Putamen (tissue), 1 donor: ENCODE measurements at regions not wholly inside any gene's neighbourhood (a gene's known extent, or its start where the extent isn't known, plus 50 kb on each side); places are given as distances from the start of the nearest gene placed in this dataset.
"Not testable (repeated sequence)": the region's sequence is repeated elsewhere in the genome, so short reads cannot be mapped to it uniquely, and the experiment has no call there.

Experiments
- DNase-seq: peaks from one replicate; pipeline ENCODE4 v3.0.0-alpha.2; 2016; ENCODE audit warnings: low spot score

DNA sequence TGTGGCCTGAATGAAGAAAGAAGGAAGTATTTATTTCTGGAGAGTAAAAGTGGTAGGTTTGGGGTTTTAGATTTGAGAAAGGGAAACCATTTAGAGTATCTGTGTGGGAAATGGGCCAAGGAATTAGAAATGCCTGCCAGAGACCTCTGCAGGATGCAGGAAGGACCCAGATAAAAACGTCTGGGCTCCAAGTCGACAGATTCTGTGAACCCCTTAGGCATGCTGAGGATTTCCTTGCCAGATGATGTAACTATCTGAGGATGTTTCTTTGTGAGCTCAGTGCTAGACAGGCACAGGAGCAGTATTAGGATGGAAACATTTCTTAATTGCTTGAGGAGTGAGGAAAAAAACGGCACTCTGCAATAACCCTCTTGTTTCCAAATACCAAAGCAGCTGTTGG is 251.8 kb upstream of the DMRT1 start:
- DNase-seq, result no peak

DNA sequence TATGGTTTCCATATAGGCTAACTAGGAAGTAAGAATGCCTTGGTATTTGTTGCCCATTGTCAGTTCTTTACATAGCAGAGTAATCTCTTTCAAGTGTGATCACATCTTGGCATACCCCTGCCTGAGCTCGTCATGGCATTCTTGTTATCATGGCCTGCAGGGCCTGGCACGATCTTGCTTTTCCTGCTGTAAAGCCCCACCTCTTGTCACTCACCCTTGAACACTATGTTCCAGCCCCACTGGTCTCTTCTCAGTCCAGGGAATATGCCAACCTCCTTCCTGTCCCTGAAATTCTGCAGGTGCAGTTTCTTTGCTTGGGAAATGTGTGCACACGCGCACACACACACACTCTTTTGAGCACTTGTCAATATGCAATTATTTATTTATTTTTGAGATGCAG is 250.2 kb upstream of the DMRT1 start:
- no peak for DNase-seq

DNA sequence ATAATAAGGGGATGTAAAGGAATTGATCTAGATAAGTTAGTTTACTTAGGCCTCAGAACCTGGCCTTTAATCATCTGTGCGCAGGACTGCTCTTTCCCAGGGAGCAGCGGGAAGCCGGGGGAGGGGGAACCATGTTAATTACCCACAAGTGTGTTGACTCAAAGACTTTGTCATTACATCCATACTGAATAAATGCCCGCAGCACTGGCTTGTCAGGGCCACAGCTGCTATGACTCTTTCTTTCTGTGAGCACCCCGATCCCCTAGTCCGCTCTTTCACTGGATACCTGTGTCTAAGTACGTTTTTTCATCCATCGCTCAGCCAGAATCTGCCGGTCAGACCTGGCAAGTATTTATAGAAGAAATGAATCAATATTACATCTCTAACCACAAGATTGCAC is 249.3 kb upstream of the DMRT1 start:
- no peak for DNase-seq

DNA sequence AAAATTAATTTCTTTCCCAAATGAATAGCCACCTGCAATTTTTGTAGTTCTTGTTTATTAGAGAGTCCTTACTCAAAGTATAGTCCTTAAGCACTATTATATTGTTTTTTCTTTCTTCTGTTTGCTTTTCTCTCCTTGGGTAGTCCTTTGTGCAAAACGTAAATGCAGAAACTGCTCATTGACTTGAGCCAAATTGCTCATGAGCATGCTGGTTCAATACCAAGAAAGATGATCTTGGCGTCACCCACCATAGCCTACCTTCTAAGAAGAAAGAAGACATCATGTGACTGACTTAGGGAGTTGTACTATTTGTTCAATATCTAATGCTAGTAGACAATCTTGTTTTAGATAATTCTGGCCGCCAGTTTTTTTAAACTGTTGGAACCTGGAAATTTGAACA is 248.8 kb upstream of the DMRT1 start:
- DNase-seq, result no peak

DNA sequence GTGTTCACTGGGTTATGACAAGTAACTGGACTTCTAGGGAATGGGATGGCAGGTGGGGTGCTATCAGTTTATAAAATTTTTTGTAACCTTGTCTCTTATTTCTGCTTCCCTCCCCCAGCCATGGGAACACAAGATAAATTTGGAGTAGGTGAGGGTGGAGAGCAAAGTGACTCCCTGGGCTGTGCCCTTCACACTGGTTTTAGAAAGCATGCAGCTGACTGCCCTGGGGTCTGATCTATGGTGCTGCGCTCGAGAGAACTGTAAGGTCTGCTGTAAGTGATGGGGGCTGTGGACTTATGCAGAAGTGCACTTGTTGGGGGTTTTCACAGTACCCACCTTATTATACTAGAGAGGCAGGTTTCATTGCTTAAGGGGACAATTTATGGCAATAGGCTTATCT is 247.7 kb upstream of the DMRT1 start:
- no peak for DNase-seq

DNA sequence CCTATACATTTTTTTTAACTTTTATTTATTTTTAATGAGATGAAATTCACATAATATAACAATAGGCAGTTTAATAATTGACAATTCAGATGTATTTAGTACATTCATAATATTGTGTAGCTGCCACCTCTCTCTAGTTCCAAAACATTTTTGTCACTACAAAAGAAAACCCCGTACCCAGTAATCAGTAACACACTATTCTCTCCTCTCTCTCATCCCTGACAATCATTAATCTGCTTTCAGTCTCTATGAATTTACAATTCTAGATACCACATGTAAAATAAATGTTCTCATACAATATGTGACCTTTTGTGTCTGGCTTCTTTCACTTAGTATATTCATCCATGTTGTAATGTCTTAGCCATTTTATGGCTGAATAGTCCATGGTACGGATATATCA is 244.8 kb upstream of the DMRT1 start:
- no peak for DNase-seq

DNA sequence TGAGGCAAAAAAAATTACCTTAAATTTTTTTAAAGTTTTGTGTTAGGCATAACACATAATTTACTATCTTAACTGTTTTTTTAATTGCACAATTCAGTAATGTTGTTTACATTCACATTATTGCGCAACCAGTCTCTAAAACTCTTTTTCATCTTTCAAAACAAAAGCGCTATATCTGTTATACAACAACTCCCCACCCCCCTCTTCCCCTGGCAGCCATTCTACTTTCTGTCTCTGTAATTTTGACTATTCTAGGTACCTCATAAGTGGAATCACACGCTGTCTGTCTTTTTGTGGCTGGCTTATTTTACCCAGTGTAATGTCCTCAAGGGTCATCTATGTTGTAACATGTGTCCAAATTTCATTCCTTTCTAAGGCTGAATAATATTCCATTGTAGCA is 241.5 kb upstream of the DMRT1 start:
- no peak for DNase-seq

DNA sequence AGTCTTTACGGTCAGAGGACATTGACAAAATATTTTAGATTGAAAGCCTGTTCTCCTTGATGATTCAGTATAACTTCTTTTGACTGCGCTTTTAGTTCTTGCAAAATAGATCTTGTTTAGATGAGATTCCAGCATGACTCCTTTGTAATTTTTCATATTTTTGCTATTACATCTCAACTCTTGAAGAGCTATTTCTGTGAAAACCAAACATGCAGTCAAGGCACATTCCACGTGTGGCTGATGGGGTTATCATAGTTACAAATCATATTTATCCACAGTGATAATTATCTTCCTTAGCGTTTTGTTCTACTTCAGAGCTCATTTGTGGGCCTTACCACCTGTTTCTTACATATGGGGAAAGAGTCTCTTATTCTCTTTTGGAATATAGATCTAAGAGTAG is 238.8 kb upstream of the DMRT1 start:
- DNase-seq, result no peak

DNA sequence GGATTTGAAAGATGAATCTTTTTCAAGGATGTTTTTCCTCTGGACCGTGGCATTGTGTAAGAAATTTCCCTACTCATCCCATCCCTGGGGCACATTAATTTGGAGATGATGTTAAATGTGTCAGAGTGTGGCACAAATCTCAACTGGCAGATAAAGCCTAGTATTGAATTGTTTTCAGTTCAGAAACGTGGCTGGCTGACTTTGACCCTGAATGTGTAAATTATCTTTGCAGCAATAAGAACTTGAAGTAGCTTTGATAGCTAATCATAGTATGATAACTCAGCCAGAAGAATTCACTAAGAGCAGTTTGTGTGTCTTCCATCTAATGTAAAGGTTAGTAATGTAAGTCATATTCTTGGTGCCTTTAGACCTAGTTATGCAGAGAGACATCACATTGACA is 238.4 kb upstream of the DMRT1 start:
- no peak for DNase-seq

DNA sequence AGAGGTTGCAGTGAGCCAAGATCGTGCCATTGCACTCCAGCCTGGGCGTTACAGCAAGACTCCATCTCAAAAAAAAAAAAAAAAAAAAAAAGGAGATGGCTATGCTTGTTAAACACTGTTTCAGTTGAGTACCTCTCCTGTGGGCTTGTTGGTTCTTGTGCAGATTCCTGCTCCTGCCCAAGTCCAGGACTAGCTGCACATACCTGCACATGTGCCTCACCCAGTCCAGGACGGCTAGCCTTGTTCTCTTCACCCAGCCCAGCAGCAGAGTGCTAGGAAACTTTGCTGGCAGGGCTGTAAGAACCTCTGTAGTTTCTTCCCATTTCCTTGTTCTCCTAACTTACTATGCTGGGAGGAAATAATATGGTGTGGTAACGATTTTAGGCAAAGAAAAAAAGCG is 234.1 kb upstream of the DMRT1 start:
- DNase-seq, result no peak

DNA sequence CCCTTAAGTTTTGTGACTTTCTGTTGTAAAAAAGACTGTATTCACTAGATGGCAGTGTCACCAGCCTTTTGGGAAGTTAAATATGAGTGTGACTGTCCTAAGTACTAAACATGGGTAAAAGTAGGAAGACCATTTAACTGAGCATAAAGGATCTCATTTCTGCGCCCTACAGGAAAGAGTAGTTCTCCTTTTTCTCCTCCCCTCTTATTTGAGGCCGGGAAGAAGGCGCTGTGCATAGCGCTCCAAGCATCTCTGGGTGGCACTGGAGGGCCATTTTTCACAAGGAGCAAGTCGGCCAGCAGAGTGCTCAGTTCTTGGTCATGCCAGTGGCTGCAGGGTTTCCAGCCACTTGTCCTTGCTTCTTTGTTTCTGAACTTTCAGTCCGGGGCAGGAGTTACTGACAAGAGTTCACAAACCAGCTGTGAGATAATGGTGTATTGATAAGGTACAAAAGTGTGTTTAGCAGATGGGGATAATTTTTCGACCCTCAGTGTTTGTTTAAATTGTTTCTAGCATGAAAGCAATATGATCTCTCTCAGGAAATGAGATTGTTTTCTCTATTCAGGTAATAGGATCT is 227.6 kb upstream of the DMRT1 start:
- peak; percentile 89 for DNase-seq

DNA sequence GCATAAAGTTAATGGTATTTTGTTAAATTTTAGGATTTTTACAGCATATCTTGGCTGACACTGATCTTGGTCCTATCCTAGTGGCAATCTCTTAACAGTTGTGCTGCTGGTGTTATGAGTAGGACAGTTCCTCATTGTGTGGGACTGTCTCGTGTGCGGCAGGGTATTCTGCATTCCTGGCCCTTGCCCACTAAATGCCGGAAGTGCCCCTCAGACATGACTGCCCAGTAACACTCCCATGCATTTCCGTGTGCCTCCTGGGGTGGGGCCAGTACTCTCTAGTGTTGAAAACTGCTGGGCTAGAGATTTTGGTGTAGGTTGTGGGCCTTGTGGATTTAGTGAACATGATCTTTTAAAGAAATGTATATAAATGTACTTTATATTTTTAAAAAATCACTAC is 227.1 kb upstream of the DMRT1 start:
- DNase-seq, result no peak

DNA sequence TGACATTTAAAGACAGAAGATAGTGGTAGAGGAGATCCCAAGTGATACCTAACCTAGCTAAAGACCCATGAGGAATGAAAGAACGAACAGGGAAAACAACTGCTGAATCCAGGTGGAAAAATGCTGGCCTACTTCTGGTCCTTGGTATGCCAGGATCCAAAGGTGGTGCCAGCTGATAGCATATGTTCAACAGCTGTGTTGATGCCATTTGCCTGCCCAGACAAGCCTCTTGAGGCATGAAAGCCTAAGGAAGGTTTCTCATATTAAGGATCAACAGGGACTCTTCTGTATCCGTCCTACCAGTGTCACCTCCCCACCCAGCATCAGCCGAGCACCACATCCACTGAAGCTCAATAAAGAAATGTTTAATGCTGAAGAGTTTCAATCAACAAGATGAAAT is 225.7 kb upstream of the DMRT1 start:
- no peak for DNase-seq

DNA sequence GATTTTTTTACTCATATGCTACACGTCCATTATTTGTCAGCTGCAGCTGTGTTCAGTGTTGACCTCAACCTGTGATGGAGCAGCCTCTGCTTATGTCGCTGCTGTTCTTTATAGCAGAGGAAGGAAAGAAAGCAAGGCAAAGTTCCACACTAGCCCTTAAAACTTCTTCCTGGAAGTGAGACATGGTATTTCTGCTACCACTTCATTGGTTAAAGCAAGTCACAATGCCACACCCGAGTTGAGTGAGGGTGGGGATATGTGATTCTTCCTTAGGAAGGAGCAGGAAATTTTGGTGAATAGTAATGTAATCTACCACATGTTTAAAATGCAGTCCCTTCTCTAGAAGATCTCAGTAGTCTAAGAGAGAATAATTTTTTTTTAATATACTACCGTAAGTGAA is 224.8 kb upstream of the DMRT1 start:
- no peak for DNase-seq

DNA sequence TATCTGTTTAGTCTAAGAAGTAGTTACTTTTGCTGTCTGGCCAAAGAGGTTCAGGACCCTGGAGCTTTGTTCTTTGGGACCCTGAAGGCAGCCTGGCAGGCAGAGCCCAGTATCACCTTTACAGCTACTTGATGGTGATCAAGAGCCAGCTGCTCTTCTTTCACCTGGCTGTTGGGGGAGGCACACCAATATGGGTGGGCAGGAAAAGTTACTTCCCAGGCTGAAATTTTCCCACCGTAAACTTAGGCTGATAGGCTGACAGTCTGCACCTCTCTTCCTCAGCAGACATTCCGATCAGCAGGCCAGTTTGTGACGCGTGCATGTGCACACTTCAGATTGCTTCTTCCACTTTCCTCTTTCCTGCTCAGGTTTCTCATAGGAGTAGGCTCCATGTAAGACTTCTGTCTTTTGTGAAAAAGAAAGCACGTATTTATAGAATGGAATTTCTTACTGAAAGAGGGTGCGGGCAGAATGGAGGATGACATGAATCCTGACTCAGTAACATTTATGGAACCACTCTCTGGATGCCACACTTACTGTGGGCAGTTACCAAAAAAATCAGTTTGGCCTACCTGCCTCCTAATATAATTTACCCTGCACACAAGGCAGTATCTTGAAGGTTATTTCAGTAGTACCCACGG is 223.9 kb upstream of the DMRT1 start:
- no peak for DNase-seq

DNA sequence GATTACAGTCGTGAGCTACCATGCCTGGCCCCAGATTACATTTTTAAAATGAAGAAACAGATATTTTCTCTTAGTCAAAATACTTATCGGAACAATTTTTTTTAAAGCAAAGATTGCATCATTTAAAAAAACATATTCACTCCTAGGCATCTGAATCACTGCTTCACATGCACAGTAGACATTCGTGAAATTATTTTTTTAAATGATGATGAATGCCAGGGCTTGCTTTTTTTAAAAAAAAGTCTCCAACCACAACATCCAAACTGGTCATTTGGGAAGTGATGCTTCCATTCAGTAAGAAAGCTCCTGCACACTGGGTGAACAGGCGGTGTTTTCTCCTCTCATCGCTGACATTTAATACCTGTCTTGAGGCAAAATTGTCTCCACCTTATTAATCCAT is 223.0 kb upstream of the DMRT1 start:
- DNase-seq, result no peak

DNA sequence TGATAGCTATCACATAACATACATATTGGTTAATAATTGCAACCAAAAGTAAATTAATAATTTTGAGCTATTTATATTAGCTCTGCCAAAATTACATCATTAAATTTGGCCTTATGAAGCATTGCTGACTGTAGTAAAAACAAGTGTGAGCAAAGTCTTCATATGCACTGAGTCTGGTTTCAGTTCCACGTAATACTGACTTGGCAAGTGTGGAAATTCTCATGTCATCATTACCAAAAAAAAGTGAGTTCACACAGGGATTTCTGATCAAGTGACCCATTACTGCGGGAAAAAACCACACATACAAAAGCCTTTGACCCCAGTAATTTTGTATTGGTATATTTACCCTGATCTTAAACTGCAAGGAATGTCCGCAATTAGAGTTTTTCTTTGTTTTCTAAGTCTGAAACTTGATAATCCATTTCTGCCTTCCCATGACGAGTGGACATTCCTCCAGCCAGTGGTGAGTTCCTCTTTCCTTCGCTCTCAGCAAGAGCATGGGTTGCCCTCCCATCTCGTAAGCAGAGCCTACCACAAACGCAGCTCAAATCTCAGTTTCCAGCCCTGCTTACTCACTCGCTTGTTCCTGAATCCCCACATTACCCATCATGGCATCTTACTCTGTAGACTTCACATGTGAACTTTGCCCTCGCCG is 220.2 kb upstream of the DMRT1 start:
- DNase-seq, result no peak

DNA sequence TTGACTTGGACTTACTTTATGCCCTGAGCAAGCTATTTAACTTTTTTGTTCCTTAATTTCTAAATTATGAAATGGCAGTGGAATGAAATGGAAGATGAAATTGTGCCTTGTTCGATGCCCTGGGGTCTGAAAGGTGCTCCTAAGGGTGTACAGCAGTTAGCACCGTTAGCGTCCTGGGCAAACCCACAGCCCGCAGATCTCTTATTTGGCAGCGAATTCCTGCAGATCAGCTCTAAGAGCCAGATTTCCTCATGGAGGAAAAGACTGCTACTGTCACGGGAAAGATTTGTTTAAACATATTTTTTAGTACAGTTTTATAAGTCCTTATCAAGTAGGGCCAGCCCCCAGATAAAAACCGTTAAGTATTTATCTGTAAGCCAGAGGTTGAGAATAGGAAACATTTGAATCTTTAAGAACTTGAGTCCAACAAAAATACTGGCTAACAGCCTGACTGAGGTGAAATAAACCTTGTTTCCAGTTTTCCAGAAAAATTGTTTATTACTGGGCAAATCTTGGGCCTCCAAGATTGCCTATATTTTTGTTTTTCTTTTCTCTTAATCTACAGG is 216.5 kb upstream of the DMRT1 start:
- peak; percentile 20 for DNase-seq

DNA sequence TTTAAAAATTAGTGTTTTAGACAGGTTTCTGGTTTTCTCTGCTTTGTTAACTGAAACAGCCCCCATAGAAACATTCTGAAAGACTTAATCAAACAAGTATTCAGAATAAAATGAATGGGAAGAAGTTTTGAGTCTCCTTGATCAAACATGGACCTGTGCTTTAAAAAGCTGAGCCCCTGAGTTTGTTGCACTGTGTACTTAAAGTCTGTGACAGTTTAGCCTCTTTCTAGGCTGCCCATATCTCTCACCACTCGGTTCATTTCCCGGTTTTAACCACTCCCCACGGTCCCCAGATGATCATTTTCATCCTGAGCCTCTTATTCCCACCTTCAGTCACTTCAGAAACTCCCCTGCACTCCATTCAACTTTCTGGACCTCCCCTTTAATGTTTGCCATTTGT is 215.9 kb upstream of the DMRT1 start:
- no peak for DNase-seq

DNA sequence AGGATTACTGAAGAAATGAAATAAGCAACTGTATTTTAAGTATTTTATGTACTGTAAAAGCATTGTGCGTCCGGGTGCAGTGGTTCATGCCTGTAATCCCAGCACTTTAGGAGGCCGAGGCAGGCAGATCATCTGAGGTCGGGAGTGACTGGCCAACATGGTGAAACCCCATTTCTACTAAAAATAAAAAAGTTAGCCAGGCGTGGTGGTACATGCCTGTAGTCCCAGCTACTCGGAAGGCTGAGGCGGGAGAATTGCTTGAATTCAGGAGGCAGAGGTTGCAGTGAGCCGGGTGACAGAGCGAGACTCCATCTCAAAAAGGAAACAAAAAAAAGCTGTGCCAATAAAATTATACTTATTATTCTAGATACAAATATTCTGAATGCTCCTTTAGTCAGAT is 215.4 kb upstream of the DMRT1 start:
- not testable (repeated sequence) for DNase-seq

DNA sequence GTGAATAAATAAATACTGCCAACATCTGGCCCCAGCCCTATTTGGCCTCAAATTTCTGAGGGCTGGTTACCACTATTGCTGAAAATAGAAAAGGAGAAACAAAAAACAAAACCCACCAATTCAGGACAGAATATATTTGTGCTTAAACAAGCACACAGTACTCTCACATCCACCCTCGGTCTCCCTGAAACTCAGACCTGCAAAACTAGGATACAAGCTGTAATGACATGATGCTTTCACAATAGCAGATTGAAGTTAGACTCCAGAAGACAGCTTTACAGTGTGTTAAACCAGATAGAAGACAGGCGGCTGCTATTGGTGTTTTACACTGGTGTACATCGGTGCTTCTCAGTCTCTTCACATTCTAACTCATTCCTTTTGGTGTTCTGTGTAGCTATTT is 214.9 kb upstream of the DMRT1 start:
- no peak for DNase-seq

DNA sequence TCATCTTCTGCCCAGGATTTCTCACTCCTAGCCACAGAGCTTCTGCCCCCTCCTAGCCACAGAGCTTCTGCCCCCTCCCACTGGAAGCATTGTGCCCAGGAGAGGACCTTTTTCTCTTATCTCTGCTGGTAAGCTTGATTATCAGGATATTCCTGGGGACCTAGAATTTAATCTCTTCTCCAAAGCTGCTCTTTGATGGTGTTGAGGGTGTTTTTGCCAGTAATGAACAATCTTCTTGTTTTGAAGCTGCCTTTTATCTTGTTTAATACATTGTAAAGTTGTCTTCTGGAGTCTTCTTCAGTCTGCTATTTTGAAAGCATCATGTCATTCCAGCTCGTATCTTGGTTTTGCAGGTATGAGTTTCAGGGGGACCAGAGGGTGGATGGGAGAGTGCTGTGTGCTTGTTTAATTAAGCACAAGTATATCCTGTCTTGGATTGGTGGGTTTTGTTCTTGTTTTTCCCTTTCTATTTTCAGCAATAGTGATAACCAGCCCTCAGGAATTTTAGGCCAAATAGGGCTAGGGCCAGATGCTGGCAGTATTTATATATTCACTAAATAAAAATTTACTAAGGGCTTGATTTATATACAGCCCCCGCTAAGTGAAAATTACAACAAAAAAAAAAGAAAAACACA is 214.0 kb upstream of the DMRT1 start:
- DNase-seq, result no peak

DNA sequence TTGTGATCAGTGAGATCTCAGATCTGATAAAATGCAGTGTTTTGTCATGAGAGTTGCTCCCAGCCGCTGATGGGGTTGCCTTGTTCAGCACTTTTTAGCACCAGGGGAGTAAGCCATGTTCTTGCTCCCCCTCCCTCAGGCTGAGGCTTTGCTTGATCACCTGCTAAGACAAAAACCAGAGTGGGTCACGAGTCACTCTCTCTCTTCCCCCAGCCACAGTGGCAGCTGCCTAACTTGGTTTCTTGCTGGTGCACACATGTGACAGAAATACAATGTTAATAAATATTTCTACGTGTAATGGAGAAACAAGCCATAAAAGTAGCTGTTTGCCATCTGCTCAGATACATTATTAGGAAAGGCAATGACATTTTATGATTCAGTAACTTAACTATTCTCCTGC is 212.4 kb upstream of the DMRT1 start:
- DNase-seq, result no peak
